NCI-H2227 treated with DMSO at 0.1 percent for 48 hours (cell line): ENCODE measurements at regions not wholly inside any gene's neighbourhood (a gene's known extent, or its start where the extent isn't known, plus 50 kb on each side); places are given as distances from the start of the nearest gene placed in this dataset.

Experiments
- DNase-seq: peaks from one replicate; lab custom pipeline; 2025; lab: John Stamatoyannopoulos, UW

- peak; percentile 63 for DNase-seq
Measured at GRCh38 chr14:58697930-58698642, 60.3 kb downstream of the DACT1 start.

- DNase-seq = no peak
Measured at GRCh38 chr14:58699681-58700205, 62.0 kb downstream of the DACT1 start.

- no peak for DNase-seq
Measured at GRCh38 chr14:58701156-58701555, 63.4 kb downstream of the DACT1 start.

- DNase-seq = no peak
Measured at GRCh38 chr14:58701604-58702003, 63.8 kb downstream of the DACT1 start.

- DNase-seq = no peak
Measured at GRCh38 chr14:58702441-58703160, 64.8 kb downstream of the DACT1 start.

- DNase-seq = no peak
Measured at GRCh38 chr14:58703161-58703506, 65.4 kb downstream of the DACT1 start.

GRCh38 chr14:58705066-58705465 is 67.3 kb downstream of the DACT1 start:
- DNase-seq = no peak

- DNase-seq = no peak
Measured at GRCh38 chr14:58707949-58708348, 70.2 kb downstream of the DACT1 start.

GRCh38 chr14:58709949-58710348 is 72.2 kb downstream of the DACT1 start:
- no peak for DNase-seq

GRCh38 chr14:58711382-58711781 is 73.6 kb downstream of the DACT1 start:
- no peak for DNase-seq

GRCh38 chr14:58712357-58712756 is 74.6 kb downstream of the DACT1 start:
- DNase-seq = no peak

- DNase-seq = no peak
Measured at GRCh38 chr14:58713677-58714076, 75.9 kb downstream of the DACT1 start.

- DNase-seq = no peak
Measured at GRCh38 chr14:58716706-58717105, 78.9 kb downstream of the DACT1 start.

GRCh38 chr14:58717211-58717610 is 79.4 kb downstream of the DACT1 start:
- no peak for DNase-seq

GRCh38 chr14:58717813-58718212 is 80.1 kb downstream of the DACT1 start:
- DNase-seq = no peak

GRCh38 chr14:58718226-58719205 is 80.8 kb downstream of the DACT1 start:
- DNase-seq = no peak

GRCh38 chr14:58721723-58722122 is 84.0 kb downstream of the DACT1 start:
- DNase-seq = no peak

- no peak for DNase-seq
Measured at GRCh38 chr14:58722441-58722840, 84.7 kb downstream of the DACT1 start.

GRCh38 chr14:58724206-58724605 is 86.4 kb downstream of the DACT1 start:
- no peak for DNase-seq

GRCh38 chr14:58724702-58725101 is 86.9 kb downstream of the DACT1 start:
- no peak for DNase-seq

GRCh38 chr14:58725226-58725625 is 87.5 kb downstream of the DACT1 start:
- DNase-seq = no peak

- no peak for DNase-seq
Measured at GRCh38 chr14:58725871-58726270, 88.1 kb downstream of the DACT1 start.
